ENCODE measurements at regions not wholly inside any gene's neighbourhood (a gene's known extent, or its start where the extent isn't known, plus 50 kb on each side); places are given as distances from the start of the nearest gene placed in this dataset.

GRCh38 chr14:87121716-87122115, 871.3 kb downstream of the GALC start:
- Histone ChIP-seq H4K20me1 (ENCODE audit: insufficient read depth, low read length) (no peaks in the 10 kb centered on the region), H3K23ac (ENCODE audit: low read depth, low read length) (no peak overlapping the region), H2AFZ (replicated peaks; ENCODE audit: low read length, poor library complexity) (no peak overlapping the region), H3K18ac (ENCODE audit: low read depth, low read length) (no peak overlapping the region), H3K4me1 (ENCODE audit: control insufficient read depth, insufficient read depth, low read length) (no peaks in the 10 kb centered on the region), H2BK120ac (ENCODE audit: low read depth, low read length) (no peak overlapping the region), H2AK5ac (ENCODE audit: low read depth, low read length) (no peak overlapping the region), H2BK5ac (ENCODE audit: low read depth, low read length, poor library complexity, severe bottlenecking) (no peak overlapping the region), H2BK20ac (ENCODE audit: low read depth, low read length) (no peak overlapping the region), H2AK9ac (replicated peaks; ENCODE audit: low read depth, low read length, poor library complexity) (no peak overlapping the region), H3K9ac (ENCODE audit: low read depth, low read length) (no peak overlapping the region), H4K5ac (ENCODE audit: low read depth, low read length) (no peak overlapping the region), H3K14ac (replicated peaks; ENCODE audit: low read depth, low read length) (no peak overlapping the region), H3K27me3 (ENCODE audit: control insufficient read depth, insufficient read depth, low read length) (no peaks in the 10 kb centered on the region), H3K4me2 (ENCODE audit: low read depth, low read length) (no peak overlapping the region), H3K36me3 (ENCODE audit: control insufficient read depth, insufficient read depth, low read length) (no peaks in the 10 kb centered on the region), H4K91ac (ENCODE audit: insufficient read depth, low read depth, low read length) (no peak overlapping the region), H3K9me3 (ENCODE audit: control insufficient read depth, insufficient read depth, low read length) (no peaks in the 10 kb centered on the region), H3K27ac (ENCODE audit: insufficient read depth, low read length) (no peak overlapping the region), H3K56ac (ENCODE audit: extremely low read depth, insufficient read depth, low read length) (no peak overlapping the region), H3K4ac (ENCODE audit: low read depth, low read length) (no peak overlapping the region), H3K4me3 (ENCODE audit: insufficient read depth, low read depth, low read length) (no peak overlapping the region), H3K9me1 (ENCODE audit: insufficient read depth, low read length) (no peaks in the 10 kb centered on the region), H4K8ac (ENCODE audit: low read depth in 2 of 2, low read length in 2 of 2) (no peak overlapping the region), H2BK15ac (ENCODE audit: low read depth, low read length) (no peak overlapping the region), H3K79me1 (ENCODE audit: low read depth in 1 of 2, low read length in 2 of 2) (no peaks in the 10 kb centered on the region)
- ATAC-seq (ENCODE audit: low read depth) (no peak), DNase-seq (no peak)
- ChIA-PET POLR2A (ENCODE audit: unreplicated experiment) (no interaction called here), CTCF (interaction anchor here (0.7 kb wide), 1 partner anchor 163 kb away, joined by 4 read pairs; no protein-coding TSS in a partner anchor)
- TF ChIP-seq RCOR1 (IDR thresholded peaks at IDR 0.05; ENCODE audit: insufficient replicate concordance, low read length), result no peak
- TF ChIP-seq BHLHE40 (IDR thresholded peaks at IDR 0.05; ENCODE audit: low read depth, low read length), result no peak
- no peak for TF ChIP-seq RFX5 (IDR thresholded peaks at IDR 0.05; ENCODE audit: low read depth, low read length)
- TF ChIP-seq CTCF (conservative IDR thresholded peaks at IDR 0.05; ENCODE audit: low read depth, low read length), result no peak
- no peak for TF ChIP-seq USF2 (IDR thresholded peaks at IDR 0.05; ENCODE audit: low read depth, low read length)
- TF ChIP-seq MXI1 (IDR thresholded peaks at IDR 0.05; ENCODE audit: borderline replicate concordance, low read depth, low read length), result no peak
- TF ChIP-seq MAZ (IDR thresholded peaks at IDR 0.05; ENCODE audit: borderline replicate concordance, low read depth, low read length), result no peak
- no peak for TF ChIP-seq RAD21 (IDR thresholded peaks at IDR 0.05; ENCODE audit: low read length)
- no peak for TF ChIP-seq POLR2A (IDR thresholded peaks at IDR 0.05; ENCODE audit: low read depth, low read length)
- no peak for TF ChIP-seq NFE2L2 (IDR thresholded peaks at IDR 0.05; ENCODE audit: low read depth, low read length)
- no peak for TF ChIP-seq MAFK (IDR thresholded peaks at IDR 0.05; ENCODE audit: low read depth, low read length)
- TF ChIP-seq CEBPB (IDR thresholded peaks at IDR 0.05; ENCODE audit: low read depth, low read length), result no peak
- no peak for TF ChIP-seq CHD1 (IDR thresholded peaks at IDR 0.05; ENCODE audit: low read depth, low read length)
- in situ Hi-C loops (cut with MboI; ENCODE audit: low sequenced_read_pairs) (no loop called here), dilution Hi-C loops (cut with HindIII; ENCODE audit: low sequenced_read_pairs, unreplicated experiment) (no loop called here), intact Hi-C loops (cut with micrococcal nuclease) (no loop called here)
- no CpG with 5 or more reads among the region's 2 CpGs for WGBS, 2 experiments (ENCODE audit: extremely low coverage in 2 of 2, insufficient read length in 1 of 2)
- BruUV-seq (replicated peaks), result no TSS peak

All from IMR-90 (cell line).